ENCODE measurements at regions not wholly inside any gene's neighbourhood (a gene's known extent, or its start where the extent isn't known, plus 50 kb on each side); places are given as distances from the start of the nearest gene placed in this dataset.

DNA sequence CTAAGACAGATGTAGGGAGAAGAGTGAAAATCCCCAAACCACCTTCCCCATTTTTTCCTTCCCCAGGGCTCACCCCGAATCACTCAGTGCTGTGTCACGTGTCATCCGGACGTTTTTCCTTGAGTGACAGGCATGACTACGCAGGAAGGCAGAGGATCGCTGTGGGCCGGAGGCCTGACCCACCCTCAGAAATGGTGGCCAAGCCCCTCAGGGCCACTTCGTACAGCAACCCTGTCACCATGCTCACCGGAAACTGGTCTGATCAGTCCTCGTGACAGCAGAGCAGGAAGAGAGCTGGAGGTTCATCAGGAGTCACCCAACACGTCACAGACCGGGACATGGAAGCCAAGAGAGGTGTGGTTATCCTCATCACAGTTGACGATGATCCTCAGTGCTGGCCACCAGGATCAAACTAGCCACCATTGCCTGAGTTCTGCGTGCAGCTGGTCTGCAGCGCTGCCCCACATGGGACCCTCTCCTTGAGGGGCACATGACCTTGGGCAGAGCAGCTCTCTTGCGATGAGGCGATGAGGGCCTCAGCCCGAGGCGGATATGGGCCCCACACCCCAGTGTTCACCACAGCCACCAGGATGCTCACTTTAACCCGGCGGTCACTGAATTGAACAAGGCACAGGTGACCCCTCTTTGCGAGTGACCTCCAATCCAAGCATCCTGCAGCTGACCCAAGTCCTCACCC is 99.3 kb upstream of the INSIG1 start:
- TF ChIP-seq GATA2 (IDR thresholded peaks at IDR 0.05; ENCODE audit: insufficient read depth, insufficient read length, low read depth, low read length) (no peak), EZH2 (IDR thresholded peaks at IDR 0.05; ENCODE audit: borderline replicate concordance, low read depth, low read length, severe bottlenecking) (no peak), FOS (IDR thresholded peaks at IDR 0.05; ENCODE audit: borderline replicate concordance, insufficient read depth, low read length) (no peak), POLR2AphosphoS5 (IDR thresholded peaks at IDR 0.05; ENCODE audit: insufficient read depth, low read depth, low read length) (no peak), MYC (IDR thresholded peaks at IDR 0.05; ENCODE audit: low read depth, low read length) (no peak), POLR2A (IDR thresholded peaks at IDR 0.05; ENCODE audit: low read depth, low read length) (no peak), JUN (IDR thresholded peaks at IDR 0.05; ENCODE audit: borderline replicate concordance, insufficient read depth, insufficient read length, low read depth) (no peak)
- TF ChIP-seq, protein P1, sequence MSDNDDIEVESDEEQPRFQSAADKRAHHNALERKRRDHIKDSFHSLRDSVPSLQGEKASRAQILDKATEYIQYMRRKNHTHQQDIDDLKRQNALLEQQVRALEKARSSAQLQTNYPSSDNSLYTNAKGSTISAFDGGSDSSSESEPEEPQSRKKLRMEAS (IDR thresholded peaks at IDR 0.05; ENCODE audit: insufficient read depth, insufficient read length) = no peak
- TF ChIP-seq, protein P2, sequence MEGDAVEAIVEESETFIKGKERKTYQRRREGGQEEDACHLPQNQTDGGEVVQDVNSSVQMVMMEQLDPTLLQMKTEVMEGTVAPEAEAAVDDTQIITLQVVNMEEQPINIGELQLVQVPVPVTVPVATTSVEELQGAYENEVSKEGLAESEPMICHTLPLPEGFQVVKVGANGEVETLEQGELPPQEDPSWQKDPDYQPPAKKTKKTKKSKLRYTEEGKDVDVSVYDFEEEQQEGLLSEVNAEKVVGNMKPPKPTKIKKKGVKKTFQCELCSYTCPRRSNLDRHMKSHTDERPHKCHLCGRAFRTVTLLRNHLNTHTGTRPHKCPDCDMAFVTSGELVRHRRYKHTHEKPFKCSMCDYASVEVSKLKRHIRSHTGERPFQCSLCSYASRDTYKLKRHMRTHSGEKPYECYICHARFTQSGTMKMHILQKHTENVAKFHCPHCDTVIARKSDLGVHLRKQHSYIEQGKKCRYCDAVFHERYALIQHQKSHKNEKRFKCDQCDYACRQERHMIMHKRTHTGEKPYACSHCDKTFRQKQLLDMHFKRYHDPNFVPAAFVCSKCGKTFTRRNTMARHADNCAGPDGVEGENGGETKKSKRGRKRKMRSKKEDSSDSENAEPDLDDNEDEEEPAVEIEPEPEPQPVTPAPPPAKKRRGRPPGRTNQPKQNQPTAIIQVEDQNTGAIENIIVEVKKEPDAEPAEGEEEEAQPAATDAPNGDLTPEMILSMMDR (IDR thresholded peaks at IDR 0.05; ENCODE audit: extremely low read depth in 1 of 2, insufficient read depth in 1 of 2, low read depth in 1 of 2, low read length in 2 of 2) = no peak
- no TSS peak for BruUV-seq (replicated peaks)
- Histone ChIP-seq H3K9ac (replicated peaks; ENCODE audit: extremely low read depth, insufficient read depth, low read length) (no peak overlapping the region), H3K4me2 (ENCODE audit: insufficient read depth, low read length) (no peak overlapping the region), H3K4me1 (ENCODE audit: control insufficient read depth, extremely low read depth, insufficient read depth, low read length) (no peaks in the 10 kb centered on the region), H3K4me3 (replicated peaks in 1 of 3; ENCODE audit: insufficient read depth in 1 of 3, low read depth in 1 of 3, low read length in 3 of 3) (no peak overlapping the region), H3K9me1 (replicated peaks; ENCODE audit: control insufficient read depth, extremely low read depth, insufficient read depth, low read length) (no peaks in the 10 kb centered on the region), H3K36me3 (ENCODE audit: control insufficient read depth in 2 of 2, extremely low read depth in 1 of 2, insufficient read depth in 2 of 2, low read length in 2 of 2) (no peaks in the 10 kb centered on the region), H3K27ac (ENCODE audit: insufficient read depth, low read depth, low read length) (no peak overlapping the region), H2AFZ (ENCODE audit: low read depth, low read length) (no peak overlapping the region), H3K27me3 (ENCODE audit: control insufficient read depth in 2 of 2, insufficient read depth in 2 of 2, low read length in 2 of 2) (peaks cover 4 to 6% of the 10 kb centered on the region in 2 experiments), H3K79me2 (ENCODE audit: control insufficient read depth, insufficient read depth, low read length) (no peaks in the 10 kb centered on the region), H3K9me3 (replicated peaks; ENCODE audit: control insufficient read depth, insufficient read depth, low read length) (no peaks in the 10 kb centered on the region), H4K20me1 (replicated peaks; ENCODE audit: control insufficient read depth, extremely low read depth, insufficient read depth, low read length) (no peaks in the 10 kb centered on the region)
- FAIRE-seq (no peak), DNase-seq (ENCODE audit: low read depth, low spot score) (no peak)
- intact Hi-C loops (cut with micrococcal nuclease) (no loop called here), dilution Hi-C loops (cut with MboI; ENCODE audit: extremely low pct_ligation_motif_present, low sequenced_read_pairs) (loop anchor here (25.0 kb wide), 1 partner anchor 139 kb away; no protein-coding TSS in a partner anchor)
- ChIA-PET CTCF (interaction anchor here (0.7 to 0.9 kb wide), 2 partner anchors 9 to 99 kb away, joined by 3 read pairs; partner anchors contain the start of gene INSIG1), POLR2A (no interaction called here)
